Smooth muscle cell (in vitro differentiated cells): ENCODE measurements at regions not wholly inside any gene's neighbourhood (a gene's known extent, or its start where the extent isn't known, plus 50 kb on each side); places are given as distances from the start of the nearest gene placed in this dataset.

Experiments
- DNase-seq: peaks from one replicate; lab custom pipeline; 2025; ENCODE audit not compliant: unreplicated experiment; lab: John Stamatoyannopoulos, UW
- H2AFZ ChIP-seq: fragments of 200-600 bp; sonication (generic); 2 replicates; pipeline ENCODE4 v1.6.0; 2016; ENCODE audit warnings: antibody characterized with exemption, low read depth, mild to moderate bottlenecking
- H3F3A ChIP-seq: fragments of 200-600 bp; sonication (generic); 2 replicates; pipeline ENCODE4 v1.6.0; 2017; ENCODE audit warnings: antibody characterized with exemption, low read depth
- H3K27ac ChIP-seq: fragments of 200-600 bp; sonication (generic); 2 replicates; pipeline ENCODE4 v1.5.1; 2016; ENCODE audit warnings: low read depth, mild to moderate bottlenecking
- H3K27me3 ChIP-seq: fragments of 200-600 bp; sonication (generic); 2 replicates; pipeline ENCODE4 v1.6.1; 2016; ENCODE audit warnings: low read depth, mild to moderate bottlenecking
- H3K36me3 ChIP-seq: fragments of 200-600 bp; sonication (generic); 2 replicates; pipeline ENCODE4 v1.5.1; 2016; ENCODE audit warnings: low read depth
- H3K4me1 ChIP-seq: fragments of 200-600 bp; sonication (generic); 2 replicates; pipeline ENCODE4 v1.5.1; 2016; ENCODE audit warnings: low read depth
- H3K4me2 ChIP-seq: fragments of 200-600 bp; sonication (generic); 2 replicates; pipeline ENCODE4 v1.6.0; 2016; ENCODE audit warnings: mild to moderate bottlenecking
- H3K4me3 ChIP-seq: fragments of 200-600 bp; sonication (generic); 2 replicates; pipeline ENCODE4 v1.5.1; 2016; ENCODE audit warnings: mild to moderate bottlenecking
- H3K79me2 ChIP-seq: fragments of 200-600 bp; sonication (generic); 2 replicates; pipeline ENCODE4 v1.6.0; 2016; ENCODE audit warnings: low read depth, mild to moderate bottlenecking
- H3K9ac ChIP-seq: fragments of 200-600 bp; sonication (generic); 2 replicates; pipeline ENCODE4 v1.6.0; 2016; ENCODE audit warnings: low read depth
- H3K9me3 ChIP-seq: fragments of 200-600 bp; sonication (generic); replicated peaks from 2 replicates; pipeline ENCODE4 v1.5.1; 2016; ENCODE audit warnings: low read depth
- H4K20me1 ChIP-seq: fragments of 200-600 bp; sonication (generic); 2 replicates; pipeline ENCODE4 v1.6.0; 2016; ENCODE audit warnings: low read depth
- CTCF ChIP-seq: fragments of 200-600 bp; sonication (generic); IDR thresholded peaks from 2 replicates; pipeline ENCODE4 v1.5.1; 2017; ENCODE audit warnings: borderline replicate concordance, mild to moderate bottlenecking, antibody characterized with exemption; ENCODE audit not compliant: insufficient read depth, poor library complexity, severe bottlenecking
- WGBS: methylation state at CpG from one replicate; pipeline ENCODE4 v1.1.7; 2016; ENCODE audit warnings: low lambda C conversion rate; 5-methylcytosine and 5-hydroxymethylcytosine counted together

GRCh38 chr3:102237838-102238237 lies 197.0 kb upstream of the ZPLD1 start:
- Histone ChIP-seq H3F3A (no peaks in the 10 kb centered on the region), H4K20me1 (no peaks in the 10 kb centered on the region), H3K9ac (no peak overlapping the region), H3K36me3 (no peaks in the 10 kb centered on the region), H3K4me2 (peak overlapping the region; percentile 49), H3K4me3 (no peak overlapping the region), H3K9me3 (no peaks in the 10 kb centered on the region), H3K79me2 (no peaks in the 10 kb centered on the region), H3K27ac (peak overlapping the region; percentile 28), H3K27me3 (no peaks in the 10 kb centered on the region), H2AFZ (no peak overlapping the region), H3K4me1 (peaks cover 15% of the 10 kb centered on the region)
- DNase-seq = no peak
- 86% methylated on average over 2 of the region's 2 CpGs for WGBS
- no peak for TF ChIP-seq CTCF

GRCh38 chr3:102238362-102238761 lies 196.5 kb upstream of the ZPLD1 start:
- no peaks in the 10 kb centered on the region for H3K36me3 ChIP-seq
- H3K4me1 ChIP-seq = peaks cover 18% of the 10 kb centered on the region
- H3F3A ChIP-seq = no peaks in the 10 kb centered on the region
- H3K9me3 ChIP-seq = no peaks in the 10 kb centered on the region
- DNase-seq = no peak
- H3K79me2 ChIP-seq = no peaks in the 10 kb centered on the region
- no peaks in the 10 kb centered on the region for H3K27me3 ChIP-seq
- no peak overlapping the region for H3K9ac ChIP-seq
- no peaks in the 10 kb centered on the region for H4K20me1 ChIP-seq
- no peak overlapping the region for H3K4me2 ChIP-seq
- no peak overlapping the region for H2AFZ ChIP-seq
- TF ChIP-seq CTCF = no peak
- H3K4me3 ChIP-seq = no peak overlapping the region
- peak overlapping the region; percentile 28 for H3K27ac ChIP-seq

- TF ChIP-seq CTCF = no peak
- DNase-seq = no peak
- H3K4me2 ChIP-seq = no peak overlapping the region
- H3K4me3 ChIP-seq = no peak overlapping the region
- H3K79me2 ChIP-seq = no peaks in the 10 kb centered on the region
- no peak overlapping the region for H2AFZ ChIP-seq
- H3K36me3 ChIP-seq = no peaks in the 10 kb centered on the region
- no peaks in the 10 kb centered on the region for H3K9me3 ChIP-seq
- H3K27me3 ChIP-seq = no peaks in the 10 kb centered on the region
- 92% methylated on average over 1 of the region's 1 CpG for WGBS
- no peaks in the 10 kb centered on the region for H3F3A ChIP-seq
- H4K20me1 ChIP-seq = no peaks in the 10 kb centered on the region
- no peak overlapping the region for H3K9ac ChIP-seq
- no peak overlapping the region for H3K27ac ChIP-seq
- peaks cover 18% of the 10 kb centered on the region for H3K4me1 ChIP-seq
Observed at GRCh38 chr3:102240720-102241119, 194.1 kb upstream of the ZPLD1 start.

- TF ChIP-seq CTCF = no peak
- no peaks in the 10 kb centered on the region for H3K36me3 ChIP-seq
- H3K79me2 ChIP-seq = no peaks in the 10 kb centered on the region
- no peak overlapping the region for H3K4me3 ChIP-seq
- no peak overlapping the region for H3K27ac ChIP-seq
- no peaks in the 10 kb centered on the region for H4K20me1 ChIP-seq
- H3K9ac ChIP-seq = no peak overlapping the region
- H3K27me3 ChIP-seq = no peaks in the 10 kb centered on the region
- H3K4me1 ChIP-seq = peaks cover 6% of the 10 kb centered on the region
- no peak overlapping the region for H3K4me2 ChIP-seq
- H3F3A ChIP-seq = no peaks in the 10 kb centered on the region
- WGBS = 80% methylated on average over 2 of the region's 2 CpGs
- no peaks in the 10 kb centered on the region for H3K9me3 ChIP-seq
- H2AFZ ChIP-seq = no peak overlapping the region
- DNase-seq = no peak
Observed at GRCh38 chr3:102248981-102249705, 185.7 kb upstream of the ZPLD1 start.
